ENCODE measurements at regions not wholly inside any gene's neighbourhood (a gene's known extent, or its start where the extent isn't known, plus 50 kb on each side); places are given as distances from the start of the nearest gene placed in this dataset.

- Mint-ChIP-seq H3K36me3 (no peaks in the 10 kb centered on the region), H3K4me1 (peaks cover 49% of the 10 kb centered on the region), H3K27ac (no peak overlapping the region), H3K4me3 (no peak overlapping the region), H3K27me3 (ENCODE audit: low read depth) (no peaks in the 10 kb centered on the region), H3K9me3 (peaks cover 4% of the 10 kb centered on the region)
- DNase-seq (ENCODE audit: low spot score in 2 of 2, unreplicated experiment in 2 of 2) = no peak
- TF ChIP-seq CTCF (IDR thresholded peaks at IDR 0.05; ENCODE audit: unreplicated experiment) = no peak
Measured at GRCh38 chr1:116851846-116852245, 57.9 kb upstream of the PTGFRN start.

GRCh38 chr1:116852367-116852766 is 57.3 kb upstream of the PTGFRN start:
- H3K27me3 Mint-ChIP-seq (ENCODE audit: low read depth) = no peaks in the 10 kb centered on the region
- H3K4me3 Mint-ChIP-seq = no peak overlapping the region
- peaks cover 4% of the 10 kb centered on the region for H3K9me3 Mint-ChIP-seq
- H3K27ac Mint-ChIP-seq = no peak overlapping the region
- no peaks in the 10 kb centered on the region for H3K36me3 Mint-ChIP-seq
- TF ChIP-seq CTCF (IDR thresholded peaks at IDR 0.05; ENCODE audit: unreplicated experiment) = no peak
- no peak for DNase-seq (ENCODE audit: low spot score in 2 of 2, unreplicated experiment in 2 of 2)
- H3K4me1 Mint-ChIP-seq = peaks cover 55% of the 10 kb centered on the region

DNA sequence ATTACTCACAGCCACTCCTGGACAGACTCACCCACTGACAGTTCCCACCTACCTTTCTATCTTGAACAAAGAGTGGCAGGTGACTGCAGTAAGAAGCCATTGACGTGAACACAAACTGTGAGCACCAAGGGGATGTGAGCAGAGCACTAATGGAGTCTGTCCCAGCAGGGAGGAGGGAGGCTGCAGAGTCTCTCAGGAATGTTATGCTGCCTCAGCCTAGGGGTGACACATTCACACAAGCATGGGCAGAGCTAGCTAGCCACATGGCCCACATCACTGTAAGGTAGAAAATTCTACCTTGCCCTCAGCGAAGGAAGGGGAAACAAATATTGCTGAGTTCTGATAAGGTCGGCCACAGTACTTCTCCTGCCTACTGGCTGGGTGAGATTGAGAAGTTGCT is 56.8 kb upstream of the PTGFRN start:
- no peak for DNase-seq (ENCODE audit: low spot score in 2 of 2, unreplicated experiment in 2 of 2)
- TF ChIP-seq CTCF (IDR thresholded peaks at IDR 0.05; ENCODE audit: unreplicated experiment) = no peak
- H3K36me3 Mint-ChIP-seq = no peaks in the 10 kb centered on the region
- peak overlapping the region; percentile 87 for H3K27ac Mint-ChIP-seq
- no peak overlapping the region for H3K4me3 Mint-ChIP-seq
- no peaks in the 10 kb centered on the region for H3K27me3 Mint-ChIP-seq (ENCODE audit: low read depth)
- H3K4me1 Mint-ChIP-seq = peaks cover 55% of the 10 kb centered on the region
- peaks cover 4% of the 10 kb centered on the region for H3K9me3 Mint-ChIP-seq

DNA sequence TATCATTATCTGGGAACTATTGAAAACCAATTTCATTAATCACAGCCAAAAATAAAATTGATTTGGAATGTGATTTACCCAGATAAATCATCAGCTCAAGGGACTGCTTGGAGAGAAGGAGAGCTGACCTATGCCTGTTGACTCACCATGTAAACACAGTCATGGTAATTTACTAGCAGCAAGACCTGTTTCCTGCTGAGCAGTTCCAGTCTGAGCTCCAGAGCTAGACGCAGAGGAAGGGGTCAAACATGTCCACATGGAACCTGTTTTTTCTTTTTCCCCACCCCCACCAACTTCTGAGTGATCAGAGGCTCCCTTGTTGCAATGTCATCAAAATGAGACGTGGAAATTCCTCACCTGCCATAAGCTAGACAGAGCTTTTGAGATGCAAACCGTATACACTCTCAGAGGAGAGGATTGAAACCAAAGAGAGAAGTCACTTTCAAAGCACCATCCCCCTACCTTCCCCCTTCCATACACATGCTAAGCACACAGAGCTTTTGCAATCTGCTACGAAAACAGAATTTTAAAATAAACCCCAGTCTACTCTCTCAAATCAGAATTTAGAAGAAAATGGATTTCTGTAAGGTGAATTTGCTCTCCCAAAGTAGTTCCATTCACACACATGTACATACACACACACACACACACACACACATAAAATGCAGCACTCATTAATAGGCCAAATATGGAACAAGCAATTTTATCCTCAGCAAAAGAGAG is 55.9 kb upstream of the PTGFRN start:
- H3K4me1 Mint-ChIP-seq = peaks cover 58% of the 10 kb centered on the region
- DNase-seq (ENCODE audit: low spot score in 2 of 2, unreplicated experiment in 2 of 2) = no peak

GRCh38 chr1:116854403-116854690 is 55.4 kb upstream of the PTGFRN start:
- Mint-ChIP-seq H3K4me3 (no peak overlapping the region), H3K27ac (peak overlapping the region; percentile 88), H3K27me3 (ENCODE audit: low read depth) (no peaks in the 10 kb centered on the region), H3K4me1 (peaks cover 55% of the 10 kb centered on the region), H3K36me3 (no peaks in the 10 kb centered on the region), H3K9me3 (peaks cover 4% of the 10 kb centered on the region)
- TF ChIP-seq CTCF (IDR thresholded peaks at IDR 0.05; ENCODE audit: unreplicated experiment) = no peak
- no peak for DNase-seq (ENCODE audit: low spot score in 2 of 2, unreplicated experiment in 2 of 2)

More for the DNA sequence above, 55.9 kb upstream of the PTGFRN start:
- Mint-ChIP-seq H3K36me3 (no peaks in the 10 kb centered on the region), H3K27ac (peak overlapping the region; percentile 88), H3K27me3 (ENCODE audit: low read depth) (no peaks in the 10 kb centered on the region), H3K9me3 (peaks cover 4% of the 10 kb centered on the region), H3K4me3 (no peak overlapping the region)
- no peak for TF ChIP-seq CTCF (IDR thresholded peaks at IDR 0.05; ENCODE audit: unreplicated experiment)

DNA sequence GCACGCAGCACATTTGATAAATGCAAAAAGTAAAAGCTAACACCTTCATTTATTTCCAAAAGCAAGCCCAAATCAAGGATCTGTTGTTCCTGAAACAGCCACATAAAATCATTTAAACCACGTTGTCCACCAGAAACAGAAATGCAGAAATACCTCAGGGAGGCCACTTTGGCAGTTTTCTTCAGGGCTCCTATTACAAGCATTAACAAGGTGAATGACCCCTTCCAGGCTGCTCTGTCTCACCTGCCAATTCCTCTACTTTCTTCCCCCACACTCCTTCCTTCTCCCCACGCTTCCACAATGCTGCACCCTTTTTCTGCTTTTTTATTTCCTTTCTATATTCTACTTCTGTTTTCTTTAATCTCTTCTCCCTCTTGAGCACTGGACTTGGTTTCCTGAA is 55.0 kb upstream of the PTGFRN start:
- H3K36me3 Mint-ChIP-seq = no peaks in the 10 kb centered on the region
- H3K9me3 Mint-ChIP-seq = peaks cover 4% of the 10 kb centered on the region
- H3K4me3 Mint-ChIP-seq = no peak overlapping the region
- DNase-seq (ENCODE audit: low spot score in 2 of 2, unreplicated experiment in 2 of 2) = no peak
- peak overlapping the region; percentile 88 for H3K27ac Mint-ChIP-seq
- no peaks in the 10 kb centered on the region for H3K27me3 Mint-ChIP-seq (ENCODE audit: low read depth)
- no peak for TF ChIP-seq CTCF (IDR thresholded peaks at IDR 0.05; ENCODE audit: unreplicated experiment)
- H3K4me1 Mint-ChIP-seq = peaks cover 55% of the 10 kb centered on the region
